Adrenal gland (tissue), 5 donors: ENCODE measurements at regions not wholly inside any gene's neighbourhood (a gene's known extent, or its start where the extent isn't known, plus 50 kb on each side); places are given as distances from the start of the nearest gene placed in this dataset.

ENCODE experiments used
- POLR2A ChIP-seq, 2 donors: fragments of 450-650 bp; IDR thresholded peaks; one replicate each; pipeline ENCODE4 v1.6.1; 2017; ENCODE audit warnings: antibody characterized with exemption in 2 of 2, mild to moderate bottlenecking in 2 of 2, moderate library complexity in 1 of 2
- TF ChIP-seq, protein P1 (sequence below), 6 experiments: fragments of 450-650 bp in 4 of 6; fragments of 200-600 bp in 2 of 6; sonication (generic) in 1 of 6; IDR thresholded peaks; 1 replicate in 5 of 6; 2 replicates in 1 of 6; pipeline versions ENCODE4 v1.5.1 to v1.8.0; 2016 to 2021; ENCODE audit warnings: antibody characterized with exemption in 6 of 6, mild to moderate bottlenecking in 2 of 6, moderate library complexity in 1 of 6
- donor health status: DM: no; HTN: no; CAD: no.

DNA sequence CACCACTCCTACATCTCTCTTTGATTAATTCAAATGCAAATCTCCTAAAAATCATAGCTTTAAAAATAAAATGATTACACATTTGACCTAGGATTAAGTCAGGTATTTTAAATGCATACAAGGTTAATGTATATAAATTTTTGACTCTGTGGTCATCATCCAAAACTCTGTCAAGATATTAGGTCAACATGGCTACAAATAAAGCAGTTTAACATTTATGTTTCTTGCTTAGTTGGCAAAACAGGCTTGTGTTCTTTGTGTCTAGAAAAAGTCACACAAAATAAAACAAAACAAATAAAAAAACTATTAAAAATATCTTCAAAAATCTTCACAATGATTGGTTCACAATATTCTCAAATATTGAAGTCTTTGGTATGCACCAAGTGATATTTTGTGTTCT is 473.2 kb downstream of the LRFN5 start:
- TF ChIP-seq POLR2A (IDR thresholded peaks at IDR 0.05) = no peak
- TF ChIP-seq, protein P1, sequence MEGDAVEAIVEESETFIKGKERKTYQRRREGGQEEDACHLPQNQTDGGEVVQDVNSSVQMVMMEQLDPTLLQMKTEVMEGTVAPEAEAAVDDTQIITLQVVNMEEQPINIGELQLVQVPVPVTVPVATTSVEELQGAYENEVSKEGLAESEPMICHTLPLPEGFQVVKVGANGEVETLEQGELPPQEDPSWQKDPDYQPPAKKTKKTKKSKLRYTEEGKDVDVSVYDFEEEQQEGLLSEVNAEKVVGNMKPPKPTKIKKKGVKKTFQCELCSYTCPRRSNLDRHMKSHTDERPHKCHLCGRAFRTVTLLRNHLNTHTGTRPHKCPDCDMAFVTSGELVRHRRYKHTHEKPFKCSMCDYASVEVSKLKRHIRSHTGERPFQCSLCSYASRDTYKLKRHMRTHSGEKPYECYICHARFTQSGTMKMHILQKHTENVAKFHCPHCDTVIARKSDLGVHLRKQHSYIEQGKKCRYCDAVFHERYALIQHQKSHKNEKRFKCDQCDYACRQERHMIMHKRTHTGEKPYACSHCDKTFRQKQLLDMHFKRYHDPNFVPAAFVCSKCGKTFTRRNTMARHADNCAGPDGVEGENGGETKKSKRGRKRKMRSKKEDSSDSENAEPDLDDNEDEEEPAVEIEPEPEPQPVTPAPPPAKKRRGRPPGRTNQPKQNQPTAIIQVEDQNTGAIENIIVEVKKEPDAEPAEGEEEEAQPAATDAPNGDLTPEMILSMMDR (IDR thresholded peaks at IDR 0.05) = no peak
